H1 (cell line): ENCODE measurements at regions not wholly inside any gene's neighbourhood (a gene's known extent, or its start where the extent isn't known, plus 50 kb on each side); places are given as distances from the start of the nearest gene placed in this dataset.

Experiments
- FOSL1 ChIP-seq: IDR thresholded peaks from 2 replicates; pipeline ENCODE4 v1.6.1; 2011; ENCODE audit warnings: mild to moderate bottlenecking, low read depth, low read length, moderate library complexity; ENCODE audit not compliant: insufficient read depth
- GTF2F1 ChIP-seq: IDR thresholded peaks from 2 replicates; pipeline ENCODE4 v1.6.1; 2012; ENCODE audit warnings: low read depth, low read length, improper control_type of control experiment, borderline replicate concordance
- TF ChIP-seq, protein P1 (sequence below): IDR thresholded peaks from 2 replicates; pipeline ENCODE4 v1.6.1; 2011; ENCODE audit warnings: low read depth, mild to moderate bottlenecking, low read length; ENCODE audit not compliant: insufficient read depth

DNA sequence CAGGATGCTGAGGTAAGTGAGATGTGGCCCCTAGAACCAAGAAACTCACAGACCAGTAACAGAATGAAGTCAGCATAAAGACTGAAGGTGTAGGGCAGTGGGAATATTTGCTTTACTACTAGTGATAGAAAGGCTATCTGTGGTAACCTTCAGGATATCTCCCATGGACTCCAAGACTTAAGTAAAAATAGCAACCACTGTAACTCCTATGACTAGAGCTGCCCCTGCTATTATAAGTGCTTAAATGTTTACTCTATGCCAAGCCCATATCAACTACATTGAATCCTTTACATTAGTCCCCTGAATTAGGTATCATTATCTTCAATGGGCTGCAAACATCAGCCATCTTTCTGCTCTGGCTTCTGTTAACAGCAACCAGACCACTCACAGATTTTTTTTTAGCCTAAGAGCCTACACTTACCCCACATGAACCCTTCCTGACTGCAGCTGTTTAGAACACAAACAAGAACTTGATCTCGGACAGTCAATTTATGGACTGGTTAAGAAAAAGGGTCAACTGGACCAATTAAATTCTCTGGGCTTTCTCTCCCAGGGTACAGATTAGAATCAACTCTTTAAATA is 335.1 kb upstream of the API5 start (continued):
- TF ChIP-seq FOSL1 (no peak), GTF2F1 (no peak)
- TF ChIP-seq, protein P1, sequence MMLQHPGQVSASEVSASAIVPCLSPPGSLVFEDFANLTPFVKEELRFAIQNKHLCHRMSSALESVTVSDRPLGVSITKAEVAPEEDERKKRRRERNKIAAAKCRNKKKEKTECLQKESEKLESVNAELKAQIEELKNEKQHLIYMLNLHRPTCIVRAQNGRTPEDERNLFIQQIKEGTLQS: no peak
